Lower leg skin (tissue), 4 donors: ENCODE measurements at regions not wholly inside any gene's neighbourhood (a gene's known extent, or its start where the extent isn't known, plus 50 kb on each side); places are given as distances from the start of the nearest gene placed in this dataset.

Source experiments
- DNase-seq, 2 donors: peaks; one replicate each; pipeline ENCODE4 v3.0.0-alpha.2; 2019; ENCODE audit warnings: low spot score in 2 of 2
- H3K4me3 ChIP-seq: fragments of 200-600 bp; sonication (generic); 2 replicates; pipeline ENCODE4 v1.5.1; 2017; ENCODE audit warnings: mild to moderate bottlenecking, low read depth; ENCODE audit not compliant: poor library complexity, severe bottlenecking
- POLR2A ChIP-seq, 2 donors: fragments of 450-650 bp; IDR thresholded peaks; one replicate each; pipeline ENCODE4 v1.6.1; 2016 to 2017; ENCODE audit warnings: antibody characterized with exemption in 2 of 2, mild to moderate bottlenecking in 1 of 2, moderate library complexity in 1 of 2
- WGBS, 2 donors: methylation state at CpG; one replicate each; pipeline ENCODE4 v1.1.5; 2018; 5-methylcytosine and 5-hydroxymethylcytosine counted together
- intact Hi-C: fragments of 100-400 bp; cut with DNase I; formaldehyde crosslinking; loops from one replicate; pipeline ENCODE4 v1.15.0; 2023; ENCODE audit warnings: low total_unique reads
- TF ChIP-seq, protein P1 (sequence below), 3 donors: fragments of 450-650 bp; IDR thresholded peaks; one replicate each; pipeline ENCODE4 v1.5.1; 2016; ENCODE audit warnings: antibody characterized with exemption in 3 of 3, mild to moderate bottlenecking in 3 of 3, moderate library complexity in 2 of 3

GRCh38 chr20:39390186-39390585 lies 428.0 kb downstream of the DHX35 start:
- intact Hi-C loops = no loop called here

GRCh38 chr20:39381595-39381994 lies 419.5 kb downstream of the DHX35 start:
- H3K4me3 ChIP-seq = no peak overlapping the region
- 49 to 57% methylated on average over 4 of the region's 4 CpGs for WGBS, 2 donors
- DNase-seq = no peak
- TF ChIP-seq, protein P1, sequence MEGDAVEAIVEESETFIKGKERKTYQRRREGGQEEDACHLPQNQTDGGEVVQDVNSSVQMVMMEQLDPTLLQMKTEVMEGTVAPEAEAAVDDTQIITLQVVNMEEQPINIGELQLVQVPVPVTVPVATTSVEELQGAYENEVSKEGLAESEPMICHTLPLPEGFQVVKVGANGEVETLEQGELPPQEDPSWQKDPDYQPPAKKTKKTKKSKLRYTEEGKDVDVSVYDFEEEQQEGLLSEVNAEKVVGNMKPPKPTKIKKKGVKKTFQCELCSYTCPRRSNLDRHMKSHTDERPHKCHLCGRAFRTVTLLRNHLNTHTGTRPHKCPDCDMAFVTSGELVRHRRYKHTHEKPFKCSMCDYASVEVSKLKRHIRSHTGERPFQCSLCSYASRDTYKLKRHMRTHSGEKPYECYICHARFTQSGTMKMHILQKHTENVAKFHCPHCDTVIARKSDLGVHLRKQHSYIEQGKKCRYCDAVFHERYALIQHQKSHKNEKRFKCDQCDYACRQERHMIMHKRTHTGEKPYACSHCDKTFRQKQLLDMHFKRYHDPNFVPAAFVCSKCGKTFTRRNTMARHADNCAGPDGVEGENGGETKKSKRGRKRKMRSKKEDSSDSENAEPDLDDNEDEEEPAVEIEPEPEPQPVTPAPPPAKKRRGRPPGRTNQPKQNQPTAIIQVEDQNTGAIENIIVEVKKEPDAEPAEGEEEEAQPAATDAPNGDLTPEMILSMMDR (IDR thresholded peaks at IDR 0.05) = no peak
- no peak for TF ChIP-seq POLR2A (IDR thresholded peaks at IDR 0.05)
- intact Hi-C loops = no loop called here

More at GRCh38 chr20:39390186-39390585, 428.0 kb downstream of the DHX35 start:
- 89 to 91% methylated on average over 5 of the region's 5 CpGs for WGBS, 2 donors
- H3K4me3 ChIP-seq = no peak overlapping the region
- TF ChIP-seq, protein P1 (IDR thresholded peaks at IDR 0.05) = no peak
- TF ChIP-seq POLR2A (IDR thresholded peaks at IDR 0.05) = no peak
- no peak for DNase-seq

DNA sequence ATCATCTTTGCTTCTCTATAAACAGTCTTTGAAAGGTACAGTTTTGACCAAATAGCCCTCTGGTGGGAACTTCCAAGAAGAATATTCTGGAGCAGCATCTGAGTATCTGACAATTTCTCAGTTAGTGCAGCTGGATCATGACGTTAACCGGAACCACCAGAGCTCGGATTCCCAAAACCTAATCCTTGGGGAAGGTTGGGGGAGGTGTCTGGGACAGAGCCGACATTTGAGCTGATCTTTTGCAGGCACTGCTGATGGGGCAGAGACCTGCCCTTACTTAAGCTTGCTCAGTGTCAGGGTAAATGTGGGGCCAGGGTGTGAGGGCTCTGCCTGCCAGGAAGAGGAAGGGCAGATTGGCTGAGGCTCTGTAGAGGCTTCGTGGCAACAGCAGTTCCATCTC lies 416.6 kb downstream of the DHX35 start:
- DNase-seq = no peak
- no peak for TF ChIP-seq POLR2A (IDR thresholded peaks at IDR 0.05)
- TF ChIP-seq, protein P1 (IDR thresholded peaks at IDR 0.05) = no peak
- no peak overlapping the region for H3K4me3 ChIP-seq
- 62 to 68% methylated on average over 5 of the region's 5 CpGs for WGBS, 2 donors
- intact Hi-C loops = no loop called here

DNA sequence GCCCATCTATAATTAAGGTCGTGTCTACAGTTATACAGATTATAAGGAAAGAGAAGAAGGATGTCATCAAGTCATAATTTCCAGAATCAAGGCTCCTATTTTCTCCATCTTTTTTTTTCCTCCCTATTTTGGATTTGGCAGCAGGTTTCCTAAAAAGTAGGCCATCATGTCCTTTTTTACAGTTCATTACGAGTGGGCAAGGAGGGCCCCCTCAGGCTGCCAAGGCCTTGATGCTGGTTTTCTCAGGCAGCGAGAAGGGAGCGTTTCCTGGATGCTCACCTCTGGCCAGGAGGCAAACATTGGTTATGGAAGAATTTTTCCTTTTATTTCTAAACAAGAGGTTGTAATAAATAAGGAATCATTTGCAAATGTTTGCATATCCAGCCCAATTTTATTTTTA lies 414.6 kb downstream of the DHX35 start:
- TF ChIP-seq, protein P1 (IDR thresholded peaks at IDR 0.05) = no peak
- TF ChIP-seq POLR2A (IDR thresholded peaks at IDR 0.05) = no peak
- WGBS, 2 donors = 54 to 62% methylated on average over 4 of the region's 4 CpGs
- intact Hi-C loops = no loop called here
- no peak overlapping the region for H3K4me3 ChIP-seq
- no peak for DNase-seq

DNA sequence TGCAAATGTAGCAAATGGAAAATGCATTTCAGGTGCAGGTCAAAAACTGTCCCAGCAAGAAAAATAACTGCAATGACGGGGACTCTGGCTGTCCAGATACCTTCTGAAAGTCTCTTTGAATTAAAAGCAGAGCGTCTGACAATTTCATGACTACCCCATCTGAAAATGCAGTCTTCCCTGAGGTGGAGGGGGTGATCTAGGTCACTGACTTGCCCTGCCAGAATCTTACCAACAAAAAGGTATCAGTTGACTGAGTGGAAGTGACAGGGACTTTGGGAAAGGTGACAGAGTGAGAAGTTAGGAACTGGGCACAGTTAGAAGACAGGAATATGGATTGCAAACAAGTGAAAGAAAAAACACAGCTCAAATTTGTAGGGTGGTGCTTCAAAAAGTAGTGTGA lies 402.2 kb downstream of the DHX35 start:
- no peak for DNase-seq
- intact Hi-C loops = no loop called here
- H3K4me3 ChIP-seq = no peak overlapping the region
- TF ChIP-seq, protein P1 (IDR thresholded peaks at IDR 0.05) = no peak
- TF ChIP-seq POLR2A (IDR thresholded peaks at IDR 0.05) = no peak
- WGBS, 2 donors = 82 to 89% methylated on average over 2 of the region's 2 CpGs

- intact Hi-C loops = no loop called here
- 44 to 49% methylated on average over 4 of the region's 4 CpGs for whole genome bisulfite sequencing, 2 donors
- no peak for DNase-seq
- H3K4me3 ChIP-seq = no peak overlapping the region
- TF ChIP-seq POLR2A (IDR thresholded peaks at IDR 0.05) = no peak
- TF ChIP-seq, protein P1 (IDR thresholded peaks at IDR 0.05) = no peak
Observed at GRCh38 chr20:39359981-39360620, 398.0 kb downstream of the DHX35 start.
